H1 (cell line): ENCODE measurements at regions not wholly inside any gene's neighbourhood (a gene's known extent, or its start where the extent isn't known, plus 50 kb on each side); places are given as distances from the start of the nearest gene placed in this dataset.

Experiments
- CTCF ChIA-PET: fragments of 300-600 bp; sonication (Branson Sonifier 250); formaldehyde crosslinking; loops from one replicate; lab custom pipeline; 2021; ENCODE audit not compliant: partially characterized antibody; lab: Charles Lee
- POLR2A ChIA-PET: fragments of 300-600 bp; sonication (Branson Sonifier 250); formaldehyde crosslinking; loops from one replicate; lab custom pipeline; 2021; ENCODE audit warnings: inconsistent platforms; ENCODE audit not compliant: partially characterized antibody; lab: Charles Lee
- DNase-seq, 2 experiments: peaks; one replicate each; pipeline versions ENCODE4 v3.0.0 to v3.0.0-alpha.2; 2010 to 2022; ENCODE audit warnings: low spot score in 2 of 2, low read depth in 1 of 2, mixed read lengths in 1 of 2
- FAIRE-seq: peaks from 2 replicates; lab custom pipeline; 2011; peaks lifted over from hg19 to GRCh38; lab: Jason Lieb, UNC
- H2AFZ ChIP-seq: 2 replicates; pipeline ENCODE4 v1.8.1; 2012; ENCODE audit warnings: low read length, inconsistent platforms
- H2AK5ac ChIP-seq: 2 replicates; pipeline ENCODE4 v1.6.1; 2013; ENCODE audit warnings: low read depth, low read length
- H2BK120ac ChIP-seq: replicated peaks from 2 replicates; pipeline ENCODE3; 2013; ENCODE audit warnings: low read depth, low read length, inconsistent platforms
- H2BK12ac ChIP-seq: 2 replicates; pipeline ENCODE4 v1.6.1; 2013; ENCODE audit warnings: low read depth, low read length
- H2BK15ac ChIP-seq: 2 replicates; pipeline ENCODE4 v1.6.1; 2013; ENCODE audit warnings: low read length
- H2BK20ac ChIP-seq: 2 replicates; pipeline ENCODE4 v1.6.1; 2013; ENCODE audit warnings: low read length
- H2BK5ac ChIP-seq: 2 replicates; pipeline ENCODE4 v1.6.1; 2013; ENCODE audit warnings: low read depth, low read length
- H3K14ac ChIP-seq: 2 replicates; pipeline ENCODE4 v1.6.1; 2013; ENCODE audit warnings: inconsistent platforms; ENCODE audit not compliant: insufficient read length
- H3K18ac ChIP-seq: 2 replicates; pipeline ENCODE4 v1.6.1; 2013; ENCODE audit warnings: low read length; ENCODE audit errors: extremely low read depth
- H3K23ac ChIP-seq: 2 replicates; pipeline ENCODE4 v1.6.1; 2013; ENCODE audit warnings: inconsistent platforms; ENCODE audit not compliant: insufficient read length
- H3K23me2 ChIP-seq: 2 replicates; pipeline ENCODE4 v1.6.1; 2013; ENCODE audit warnings: low read depth, low read length
- H3K27ac ChIP-seq: 2 replicates; pipeline ENCODE4 v1.6.1; 2011; ENCODE audit warnings: low read depth, low read length, inconsistent platforms
- H3K27me3 ChIP-seq, 4 experiments: replicated peaks in 1 of 4; 1 replicate in 1 of 4; 2 replicates in 3 of 4; pipeline versions ENCODE4 v1.6.1 to v1.8.1; 2011 to 2013; ENCODE audit warnings: low read length in 3 of 4, mild to moderate bottlenecking in 3 of 4, inconsistent platforms in 2 of 4, mixed read lengths in 2 of 4, moderate library complexity in 1 of 4; ENCODE audit not compliant: control insufficient read depth in 3 of 4, insufficient read depth in 3 of 4; ENCODE audit errors: extremely low read depth in 1 of 4
- H3K36me3 ChIP-seq, 4 experiments: 2 replicates each; pipeline versions ENCODE4 v1.6.1 to v1.8.1; 2011 to 2013; ENCODE audit warnings: mild to moderate bottlenecking in 4 of 4, low read length in 3 of 4, moderate library complexity in 2 of 4, control low read depth in 1 of 4, inconsistent platforms in 1 of 4; ENCODE audit not compliant: insufficient read depth in 4 of 4, control insufficient read depth in 2 of 4
- H3K4ac ChIP-seq: replicated peaks from 2 replicates; pipeline ENCODE3; 2013; ENCODE audit warnings: low read length, low read depth, mixed read lengths, inconsistent platforms; ENCODE audit not compliant: insufficient read length
- H3K4me1 ChIP-seq, 4 experiments: replicated peaks in 1 of 4; 1 replicate in 1 of 4; 2 replicates in 3 of 4; pipeline versions ENCODE4 v1.6.1 to v1.8.1; 2011 to 2013; ENCODE audit warnings: low read length in 3 of 4, inconsistent platforms in 2 of 4, mixed read lengths in 1 of 4; ENCODE audit not compliant: insufficient read depth in 4 of 4, control insufficient read depth in 3 of 4
- H3K4me2 ChIP-seq, 2 experiments: 2 replicates each; pipeline versions ENCODE4 v1.6.1 to v1.8.1; 2011 to 2013; ENCODE audit warnings: low read depth in 2 of 2, low read length in 2 of 2, control low read depth in 1 of 2, inconsistent platforms in 1 of 2, mild to moderate bottlenecking in 1 of 2; ENCODE audit not compliant: insufficient read depth in 1 of 2
- H3K4me3 ChIP-seq, 4 experiments: fragments of 200-600, 300-600 bp in 1 of 4; sonication (generic), shearing (Covaris generic), sonication (Bioruptor Twin) in 1 of 4; 2 replicates each; pipeline versions ENCODE4 v1.5.1 to v1.8.1; 2011 to 2016; ENCODE audit warnings: low read length in 4 of 4, low read depth in 3 of 4, control low read depth in 2 of 4, inconsistent platforms in 2 of 4, mild to moderate bottlenecking in 2 of 4, mixed read lengths in 1 of 4, moderate library complexity in 1 of 4; ENCODE audit not compliant: insufficient read depth in 2 of 4; ENCODE audit errors: extremely low read depth in 1 of 4
- H3K56ac ChIP-seq: replicated peaks from 2 replicates; pipeline ENCODE3; 2013; ENCODE audit warnings: low read depth, mild to moderate bottlenecking, mixed read lengths, low read length, inconsistent platforms; ENCODE audit not compliant: insufficient read length
- H3K79me1 ChIP-seq: 2 replicates; pipeline ENCODE4 v1.6.1; 2013; ENCODE audit warnings: low read depth, low read length, control low read depth
- H3K79me2 ChIP-seq, 2 experiments: 2 replicates each; pipeline versions ENCODE4 v1.6.1 to v1.8.1; 2012 to 2013; ENCODE audit warnings: low read length in 2 of 2, mild to moderate bottlenecking in 2 of 2, inconsistent platforms in 1 of 2; ENCODE audit not compliant: insufficient read depth in 2 of 2, control insufficient read depth in 1 of 2
- H3K9ac ChIP-seq, 4 experiments: replicated peaks in 1 of 4; 1 replicate in 1 of 4; 2 replicates in 3 of 4; pipeline versions ENCODE4 v1.6.1 to v1.8.1; 2011 to 2013; ENCODE audit warnings: low read depth in 3 of 4, low read length in 3 of 4, control low read depth in 2 of 4, mild to moderate bottlenecking in 2 of 4, moderate library complexity in 2 of 4, inconsistent platforms in 1 of 4; ENCODE audit errors: extremely low read depth in 1 of 4
- H3K9me3 ChIP-seq, 2 experiments: 2 replicates each; pipeline versions ENCODE4 v1.6.1 to v1.8.1; 2012 to 2013; ENCODE audit warnings: mild to moderate bottlenecking in 2 of 2, moderate library complexity in 2 of 2, control low read depth in 1 of 2, inconsistent platforms in 1 of 2, low read depth in 1 of 2, low read length in 1 of 2, mixed read lengths in 1 of 2; ENCODE audit not compliant: insufficient read depth in 2 of 2
- H4K20me1 ChIP-seq, 2 experiments: replicated peaks in 1 of 2; 2 replicates each; pipeline versions ENCODE3 to v1.8.1; 2011 to 2013; ENCODE audit warnings: inconsistent platforms in 2 of 2, low read length in 2 of 2, mild to moderate bottlenecking in 1 of 2; ENCODE audit not compliant: insufficient read depth in 2 of 2, control insufficient read depth in 1 of 2
- H4K5ac ChIP-seq: 2 replicates; pipeline ENCODE4 v1.6.1; 2013; ENCODE audit warnings: low read length, low read depth, mixed read lengths, inconsistent platforms; ENCODE audit not compliant: insufficient read length
- H4K8ac ChIP-seq: 2 replicates; pipeline ENCODE4 v1.8.0; 2013; ENCODE audit warnings: mild to moderate bottlenecking, moderate library complexity, low read length, inconsistent platforms; ENCODE audit not compliant: insufficient read depth; ENCODE audit errors: extremely low read depth
- H4K91ac ChIP-seq: replicated peaks from 2 replicates; pipeline ENCODE3; 2013; ENCODE audit warnings: low read length, mixed read lengths, inconsistent platforms; ENCODE audit not compliant: insufficient read length
- ATF2 ChIP-seq: IDR thresholded peaks from 2 replicates; pipeline ENCODE4 v1.6.1; 2012; ENCODE audit warnings: low read length, inconsistent platforms
- BACH1 ChIP-seq: IDR thresholded peaks from 2 replicates; pipeline ENCODE4 v1.6.1; 2012; ENCODE audit warnings: low read length, improper control_type of control experiment
- BCL11A ChIP-seq, 2 experiments: IDR thresholded peaks; one replicate each; pipeline ENCODE4 v1.6.1; 2011; ENCODE audit warnings: low read depth in 2 of 2, low read length in 2 of 2, mild to moderate bottlenecking in 2 of 2
- CBX5 ChIP-seq: fragments of 300-800, 300-1000 bp; sonication (generic); IDR thresholded peaks from 2 replicates; pipeline ENCODE4 v1.7.1; 2016; ENCODE audit warnings: antibody characterized with exemption, low read length, low read depth
- EGR1 ChIP-seq: IDR thresholded peaks from 2 replicates; pipeline ENCODE4 v1.6.1; 2011; ENCODE audit warnings: low read depth, low read length, borderline replicate concordance
- EZH2 ChIP-seq: fragments of 200-600 bp; sonication (generic); IDR thresholded peaks from 2 replicates; pipeline ENCODE4 v1.7.1; 2012; ENCODE audit warnings: low read depth, mild to moderate bottlenecking, moderate library complexity, low read length, inconsistent platforms; ENCODE audit not compliant: severe bottlenecking
- HDAC6 ChIP-seq: IDR thresholded peaks from one replicate; pipeline ENCODE4 v1.7.1; 2012; ENCODE audit warnings: low read depth, mild to moderate bottlenecking, inconsistent platforms, low read length, moderate library complexity
- KDM1A ChIP-seq: fragments of 200-600, 300-600 bp; sonication (generic); IDR thresholded peaks from 2 replicates; pipeline ENCODE4 v1.7.1; 2016; ENCODE audit warnings: mild to moderate bottlenecking, low read length, borderline replicate concordance
- SP1 ChIP-seq: IDR thresholded peaks from 2 replicates; pipeline ENCODE4 v1.6.1; 2011; ENCODE audit warnings: low read depth, low read length
- SRF ChIP-seq: IDR thresholded peaks from 2 replicates; pipeline ENCODE4 v1.6.1; 2011; ENCODE audit warnings: mild to moderate bottlenecking, low read depth, low read length, moderate library complexity
- TAF7 ChIP-seq: optimal IDR thresholded peaks from 2 replicates; pipeline ENCODE3; 2011; ENCODE audit warnings: low read depth, mild to moderate bottlenecking, inconsistent platforms, low read length, moderate library complexity, borderline replicate concordance
- TBP ChIP-seq: IDR thresholded peaks from 2 replicates; pipeline ENCODE4 v1.6.1; 2011; ENCODE audit warnings: low read depth, low read length, improper control_type of control experiment
- TCF12 ChIP-seq: IDR thresholded peaks from 2 replicates; pipeline ENCODE4 v1.6.1; 2011; ENCODE audit warnings: low read depth, mild to moderate bottlenecking, low read length
- WGBS, 2 experiments: shearing (Covaris generic) in 1 of 2; methylation state at CpG; one replicate each; pipeline versions ENCODE4 v1.1.6 to v1.1.7; 2013 to 2015; ENCODE audit warnings: low lambda C conversion rate in 2 of 2, mixed read lengths in 2 of 2, inconsistent platforms in 1 of 2, low coverage in 1 of 2, missing lambda C conversion rate in 1 of 2; ENCODE audit not compliant: insufficient replicate concordance in 2 of 2, insufficient coverage in 1 of 2, insufficient read length in 1 of 2; ENCODE audit errors: extremely low coverage in 1 of 2, missing lambda C conversion rate in 1 of 2; 5-methylcytosine and 5-hydroxymethylcytosine counted together

GRCh38 chr21:16993416-16994038, 519.3 kb upstream of the CXADR start:
- CTCF ChIA-PET: interaction anchor here (1.3 to 2.1 kb wide), 3 partner anchors 9 to 36 kb away, joined by 3 to 7 read pairs (median 6); no protein-coding TSS in a partner anchor
- H3K4me3 ChIP-seq: no peak overlapping the region
- TF ChIP-seq CBX5 (no peak), TCF12 (no peak), ATF2 (no peak), HDAC6 (no peak), SP1 (no peak), EZH2 (no peak), TAF7 (no peak), TBP (no peak), BCL11A (IDR thresholded peaks at IDR 0.05; ENCODE audit: low read depth in 2 of 2, low read length in 2 of 2) (no peak), EGR1 (no peak), KDM1A (no peak), BACH1 (no peak), SRF (no peak)

More at GRCh38 chr21:16993416-16994038, 519.3 kb upstream of the CXADR start:
- Histone ChIP-seq H3K14ac (no peak overlapping the region), H2BK120ac (no peak overlapping the region), H3K56ac (no peak overlapping the region), H3K18ac (no peak overlapping the region), H4K20me1 (no peaks in the 10 kb centered on the region), H3K4me1 (no peaks in the 10 kb centered on the region), H2AFZ (no peak overlapping the region), H4K8ac (no peak overlapping the region), H3K23me2 (no peaks in the 10 kb centered on the region), H4K5ac (no peak overlapping the region), H3K9me3 (no peaks in the 10 kb centered on the region; a peak in 1 of 4 replicates), H2BK20ac (no peak overlapping the region), H3K27me3 (no peaks in the 10 kb centered on the region), H2BK12ac (no peak overlapping the region), H3K23ac (no peak overlapping the region), H2BK5ac (no peak overlapping the region), H3K36me3 (no peaks in the 10 kb centered on the region), H3K4me2 (no peak overlapping the region), H2BK15ac (no peak overlapping the region), H3K4ac (no peak overlapping the region), H3K9ac (no peak overlapping the region), H3K27ac (no peak overlapping the region), H3K79me1 (no peaks in the 10 kb centered on the region), H2AK5ac (no peak overlapping the region), H4K91ac (no peak overlapping the region), H3K79me2 (no peaks in the 10 kb centered on the region)
- WGBS, 2 experiments: 97% methylated on average over 3 of the region's 3 CpGs; no CpG with 5 or more reads in 1 of the 2 experiments
- no peak for FAIRE-seq
- no peak for DNase-seq
- POLR2A ChIA-PET: no interaction called here
